Amniotic epithelial cell (primary cell): ENCODE measurements at regions not wholly inside any gene's neighbourhood (a gene's known extent, or its start where the extent isn't known, plus 50 kb on each side); places are given as distances from the start of the nearest gene placed in this dataset.

Source experiments
- DNase-seq: peaks from one replicate; pipeline ENCODE4 v3.0.0-alpha.2; 2010; ENCODE audit warnings: low read depth

GRCh38 chr12:81811061-81811777 lies 52.1 kb upstream of the PPFIA2 start:
- DNase-seq: no peak

GRCh38 chr12:81809829-81810595 lies 50.9 kb upstream of the PPFIA2 start:
- DNase-seq: no peak

- DNase-seq: no peak
These were observed 50.1 kb upstream of the PPFIA2 start for GRCh38 chr12:81809113-81809777.
